Left forelimb (tissue), 1 donor: ENCODE measurements at regions not wholly inside any gene's neighbourhood (a gene's known extent, or its start where the extent isn't known, plus 50 kb on each side); places are given as distances from the start of the nearest gene placed in this dataset.

Experiments used
- DNase-seq: peaks from one replicate; pipeline ENCODE4 v3.0.0-alpha.2; 2018; ENCODE audit warnings: low spot score

DNA sequence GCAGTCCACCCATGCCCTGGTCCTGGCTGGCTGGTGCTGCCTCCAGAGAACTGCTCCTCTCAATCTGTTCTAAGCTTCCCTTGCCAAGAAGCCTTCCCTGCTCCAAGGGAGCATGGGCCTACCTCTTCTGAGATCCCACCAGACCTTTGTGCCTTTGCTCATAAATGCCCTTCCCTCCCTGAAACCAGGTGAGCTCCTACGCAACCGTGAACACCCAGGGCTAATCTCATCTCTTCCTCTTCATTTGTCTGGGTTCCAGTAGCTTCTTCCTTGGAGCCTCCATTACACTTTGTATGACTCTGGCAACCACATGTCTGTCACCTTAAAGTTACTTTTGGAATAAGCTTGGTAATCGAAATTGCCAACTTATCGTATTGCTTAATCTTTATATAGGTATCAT is 270.6 kb downstream of the PBX3 start:
- DNase-seq: no peak

DNA sequence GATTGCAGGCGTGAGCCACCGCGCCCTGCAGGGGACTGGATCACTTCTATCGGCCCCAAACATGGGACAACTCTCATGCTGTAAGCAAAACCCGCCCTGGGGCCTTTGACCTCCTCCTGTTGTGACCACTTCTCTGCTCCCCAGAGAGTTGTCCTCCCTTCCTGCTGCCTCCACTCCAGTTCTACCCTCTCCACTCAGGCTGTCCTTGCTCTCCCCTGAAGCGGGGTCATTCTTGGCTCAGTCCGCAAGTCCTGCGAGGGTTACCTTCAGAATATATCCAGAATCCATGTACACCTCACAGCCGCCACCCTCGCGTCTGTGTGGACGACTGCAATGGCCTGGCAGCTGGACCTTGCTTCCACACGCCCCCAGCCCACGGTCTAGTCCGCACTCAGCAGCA is 273.7 kb downstream of the PBX3 start:
- no peak for DNase-seq

GRCh38 chr9:126023962-126024361 is 276.8 kb downstream of the PBX3 start:
- DNase-seq: no peak

DNA sequence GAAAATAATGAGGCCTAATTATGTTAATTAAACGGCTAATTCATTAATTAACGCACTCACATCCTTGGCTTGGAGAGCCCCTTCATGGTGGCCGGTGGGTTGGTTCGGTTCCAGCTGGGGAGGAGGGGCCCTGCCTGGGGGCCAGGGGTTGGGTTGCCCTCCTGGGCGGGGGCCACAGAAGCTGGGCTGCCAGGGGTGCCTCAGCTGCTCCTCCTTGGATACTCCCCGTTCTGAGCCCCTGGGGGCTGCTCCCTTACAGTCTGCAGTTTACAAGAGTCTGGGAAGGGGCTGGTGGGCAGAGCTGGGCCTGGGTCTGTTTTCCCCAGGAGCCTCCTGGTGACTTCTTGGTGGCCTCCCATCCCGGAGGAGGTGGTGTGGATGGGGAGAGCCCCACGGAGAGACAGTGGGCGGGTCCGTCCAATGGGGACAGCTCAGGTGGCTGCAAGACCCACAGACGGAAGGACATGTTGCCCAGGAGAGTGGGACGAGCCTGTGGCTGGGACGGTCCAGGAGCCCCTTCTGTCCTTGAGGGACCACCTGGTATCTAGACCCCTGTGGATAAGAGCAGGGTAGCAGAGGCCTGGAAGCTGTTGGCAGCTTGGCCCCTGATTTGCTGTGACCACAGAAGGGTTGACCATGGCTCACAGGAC is 277.5 kb downstream of the PBX3 start:
- no peak for DNase-seq

DNA sequence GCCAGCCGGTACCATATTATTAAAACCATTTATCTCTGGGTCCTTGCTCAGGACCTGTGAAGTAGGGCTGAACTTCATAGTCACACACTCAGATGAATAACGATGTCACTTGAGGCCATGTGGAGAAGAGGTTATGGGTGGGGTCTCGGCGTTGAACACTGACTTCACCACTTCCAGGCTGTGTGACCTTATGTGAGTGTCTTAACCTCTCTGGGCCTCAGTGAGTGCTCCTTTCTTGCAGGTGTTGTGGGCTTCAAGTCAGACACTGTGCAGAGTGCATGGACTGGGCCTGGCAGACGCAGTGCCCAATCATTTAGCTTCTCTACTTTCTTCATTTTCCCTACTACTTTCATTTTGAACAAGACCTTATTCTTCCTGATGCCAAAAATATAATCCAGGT is 278.8 kb downstream of the PBX3 start:
- no peak for DNase-seq

DNA sequence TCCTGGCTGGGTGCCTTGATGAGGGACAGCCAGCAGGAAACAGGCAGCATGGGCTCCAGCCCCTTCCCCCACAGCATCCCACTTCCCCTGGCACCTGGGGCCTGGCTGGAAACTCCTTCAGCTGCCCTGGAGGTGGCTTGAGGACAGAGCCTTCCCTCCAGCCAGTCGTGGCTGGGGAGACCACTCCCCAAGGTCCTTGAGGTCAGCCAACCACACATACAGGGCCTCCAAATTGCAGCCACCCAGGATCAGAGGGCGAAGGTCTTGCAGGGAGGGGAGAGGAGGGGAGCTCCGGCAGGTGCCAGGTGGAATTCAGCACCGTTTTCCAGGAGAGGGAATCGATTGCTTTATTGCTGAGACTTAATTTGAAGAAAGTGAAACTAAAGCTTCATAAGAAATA is 280.4 kb downstream of the PBX3 start:
- DNase-seq: no peak

DNA sequence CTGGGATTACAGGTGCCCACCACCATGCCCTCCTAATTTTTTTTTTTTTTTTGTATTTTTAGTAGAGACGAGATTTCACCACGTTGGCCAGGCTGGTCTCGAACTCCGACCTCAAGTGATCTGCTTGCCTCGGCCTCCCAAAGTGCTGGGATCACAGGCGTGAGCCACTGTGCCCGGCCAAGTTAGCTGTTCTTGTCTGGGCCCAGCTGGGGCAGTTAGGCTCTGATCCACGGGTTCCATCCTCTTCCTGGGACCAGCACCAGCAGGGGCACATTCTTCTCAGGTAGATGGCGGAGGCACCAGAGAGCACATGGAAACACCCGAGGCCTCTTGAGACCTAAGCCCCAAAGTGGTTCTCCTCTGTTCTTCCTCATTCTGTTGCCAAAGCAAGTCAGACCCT is 281.6 kb downstream of the PBX3 start:
- DNase-seq: no peak

GRCh38 chr9:126030716-126031115 is 283.5 kb downstream of the PBX3 start:
- no peak for DNase-seq

DNA sequence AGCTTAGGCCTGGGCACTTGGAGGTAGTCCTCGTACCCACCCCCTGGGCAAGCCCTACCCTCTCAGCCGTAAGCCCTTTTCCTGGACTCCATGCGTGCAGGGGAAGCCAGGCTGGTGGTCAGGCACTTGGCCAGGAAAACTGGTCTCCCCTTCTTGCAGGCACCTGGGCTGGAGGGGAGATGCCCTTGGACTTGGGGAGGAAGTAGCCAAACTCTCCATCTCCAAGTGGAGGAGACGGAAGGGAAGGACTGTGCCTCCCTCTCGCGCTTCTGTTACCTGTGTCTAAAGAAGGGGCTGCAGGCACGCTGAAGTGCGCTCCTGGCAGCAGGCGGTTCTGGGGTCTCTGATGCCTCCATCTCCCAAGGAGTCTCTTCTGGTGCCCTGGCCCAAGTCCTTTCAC is 283.9 kb downstream of the PBX3 start:
- DNase-seq: no peak

GRCh38 chr9:126032135-126032534 is 285.0 kb downstream of the PBX3 start:
- DNase-seq: no peak

GRCh38 chr9:126033318-126033717 is 286.1 kb downstream of the PBX3 start:
- DNase-seq: no peak

DNA sequence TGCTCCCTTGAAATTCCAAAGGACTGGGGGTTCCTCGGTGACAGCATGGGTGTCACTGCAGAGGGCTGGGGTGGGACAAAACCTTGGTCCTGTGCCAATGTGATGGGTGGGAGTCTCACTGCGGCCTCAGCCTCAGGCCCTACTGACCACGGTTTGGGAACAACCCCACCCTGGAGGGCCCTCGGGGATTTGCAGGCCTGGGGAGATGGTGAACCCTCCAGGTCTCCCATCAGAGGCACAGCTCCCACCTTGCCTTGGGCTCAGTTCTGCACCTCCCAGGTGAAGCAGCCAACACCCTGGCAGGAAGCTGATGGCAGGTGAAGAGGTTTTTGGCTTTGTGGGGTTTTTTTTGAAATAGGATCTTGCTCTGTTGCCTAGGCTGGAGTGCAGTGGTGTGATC is 286.8 kb downstream of the PBX3 start:
- DNase-seq: no peak

DNA sequence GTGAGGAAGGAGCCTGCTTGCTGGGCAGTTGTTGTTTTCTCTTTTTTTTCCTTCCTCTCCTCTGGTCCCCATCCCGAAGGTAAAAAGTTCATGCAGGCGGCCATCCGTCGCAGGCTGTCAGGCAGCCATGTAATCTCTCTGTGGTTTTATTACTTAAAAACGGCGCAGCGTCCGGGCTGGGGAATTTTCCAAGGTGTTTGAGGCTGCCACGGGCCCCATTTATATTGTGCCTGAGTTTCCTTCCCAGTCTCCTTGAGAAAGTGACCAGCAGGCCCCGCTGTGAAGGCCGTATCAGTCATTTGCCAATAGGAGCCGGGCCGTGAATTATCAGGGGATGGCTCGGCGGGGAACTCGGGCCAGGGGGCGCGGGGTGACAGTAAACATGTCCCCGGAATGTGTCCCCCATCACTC is 289.7 kb downstream of the PBX3 start:
- no peak for DNase-seq

DNA sequence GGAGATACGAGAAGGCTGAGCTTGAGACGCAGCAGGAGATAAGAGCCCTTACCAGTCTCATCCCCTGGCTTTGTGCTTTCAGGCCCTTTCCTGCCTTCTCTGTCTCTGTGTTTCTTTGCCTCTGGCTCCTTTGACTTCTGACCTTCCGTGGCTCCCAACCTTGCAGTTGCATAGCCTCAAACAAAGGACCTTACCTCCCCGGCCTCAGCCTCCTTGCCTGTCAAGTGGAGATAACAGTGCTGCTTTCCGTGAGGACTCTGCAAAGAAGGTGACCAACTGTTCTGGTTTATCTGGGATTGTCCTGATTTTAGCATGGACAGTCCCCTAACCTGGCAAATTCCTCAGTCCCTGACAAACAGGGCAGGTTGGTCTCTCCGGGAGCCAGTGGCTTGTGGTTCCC is 287.8 kb upstream of the MVB12B start:
- DNase-seq: no peak

DNA sequence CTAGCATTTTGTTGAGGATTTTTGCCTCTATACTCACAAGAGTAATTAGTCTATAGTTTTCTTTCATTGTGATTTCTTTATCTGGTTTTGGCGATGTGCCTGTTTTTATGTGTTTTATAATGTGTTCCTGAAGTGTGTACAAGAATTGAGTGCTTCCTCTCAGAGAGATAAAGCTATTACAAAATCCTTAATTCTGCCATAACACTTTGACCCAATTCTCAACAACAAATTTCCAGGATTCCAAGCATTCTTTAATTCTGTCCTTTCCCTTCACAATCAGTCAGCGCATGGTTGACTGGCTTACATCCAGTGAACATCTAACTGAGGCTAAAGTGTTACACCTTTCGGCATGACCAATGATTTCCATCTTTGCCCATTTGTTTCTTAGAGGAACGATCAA is 282.9 kb upstream of the MVB12B start:
- no peak for DNase-seq

- no peak for DNase-seq
Observed at GRCh38 chr9:126049088-126049487, 277.5 kb upstream of the MVB12B start.

DNA sequence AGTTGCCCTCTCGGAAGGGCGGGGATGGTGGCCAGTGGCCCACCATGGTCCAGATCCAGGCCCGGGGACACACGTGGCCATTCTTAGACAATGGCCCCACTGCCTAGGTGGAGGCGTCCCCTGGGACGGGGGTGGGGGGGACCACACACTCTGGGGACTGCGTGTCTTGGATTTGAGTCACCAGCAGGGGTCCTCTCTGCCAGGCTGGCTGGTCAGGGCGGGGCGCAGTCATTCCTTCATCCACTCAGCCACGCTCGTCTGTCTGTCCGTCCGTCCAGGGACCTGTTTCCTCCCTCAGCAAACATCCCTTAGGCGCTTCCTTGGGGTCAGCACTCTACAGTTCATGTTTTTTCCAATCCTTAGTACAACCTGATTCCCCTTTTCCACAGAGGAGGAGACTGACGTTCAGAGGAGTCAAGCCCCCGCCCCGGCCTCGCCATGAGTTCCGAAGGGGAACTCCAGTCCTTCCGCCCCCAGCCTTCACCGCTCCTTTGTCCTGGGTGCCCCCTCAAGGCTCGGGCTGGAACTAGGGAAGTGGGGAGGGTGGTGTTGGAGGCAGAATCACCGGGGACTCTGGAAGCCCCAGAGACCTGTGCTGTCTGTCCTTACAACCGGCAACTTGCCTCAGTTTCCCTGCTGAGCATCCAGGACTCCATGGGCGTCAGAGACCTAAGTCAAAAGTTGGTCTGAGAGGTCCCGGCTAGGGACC is 276.6 kb upstream of the MVB12B start:
- DNase-seq: no peak

DNA sequence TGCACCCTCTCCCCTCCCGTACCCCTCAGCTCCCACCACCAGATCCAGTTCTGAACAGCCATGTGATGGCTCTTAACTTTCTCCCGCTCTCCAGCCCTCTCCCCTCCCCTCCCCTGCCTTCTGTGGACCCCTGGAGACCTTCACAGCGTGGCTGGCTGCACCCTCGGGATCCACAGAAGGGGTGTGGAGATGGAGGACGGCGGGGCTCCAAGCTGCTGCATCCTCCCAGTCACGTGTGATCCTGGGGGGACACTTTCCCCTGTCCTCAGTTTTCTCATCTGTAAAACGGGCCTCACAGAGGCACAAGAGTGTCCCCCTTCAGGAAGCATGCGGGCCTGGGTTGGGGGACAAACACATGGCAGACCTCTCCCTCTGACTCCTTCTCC is 276.0 kb upstream of the MVB12B start:
- DNase-seq: no peak

- no peak for DNase-seq
Observed at GRCh38 chr9:126051446-126052130, 275.0 kb upstream of the MVB12B start.

DNA sequence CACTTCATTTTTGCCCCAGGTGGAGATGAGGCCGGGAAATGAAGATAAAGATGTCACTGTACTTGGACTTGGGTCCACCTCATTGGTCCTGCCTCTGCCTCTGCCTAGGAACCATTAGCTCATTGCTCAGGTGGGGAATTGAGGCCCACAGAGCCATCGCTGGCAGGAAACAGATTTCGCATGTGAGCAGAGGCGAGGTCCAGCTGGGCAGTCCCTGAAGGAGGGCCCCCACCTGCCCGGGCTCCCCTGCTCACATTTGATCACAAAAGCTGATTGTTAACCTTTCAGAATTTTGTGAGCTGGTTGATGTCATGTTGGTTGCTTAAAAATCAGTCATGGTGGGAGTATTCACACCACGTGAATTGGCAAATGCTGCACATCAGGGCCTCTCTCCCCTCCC is 273.8 kb upstream of the MVB12B start:
- no peak for DNase-seq

GRCh38 chr9:126053913-126054312 is 272.7 kb upstream of the MVB12B start:
- no peak for DNase-seq

GRCh38 chr9:126055381-126055985 is 271.1 kb upstream of the MVB12B start:
- no peak for DNase-seq
